HG02610 (cell line): ENCODE measurements at regions not wholly inside any gene's neighbourhood (a gene's known extent, or its start where the extent isn't known, plus 50 kb on each side); places are given as distances from the start of the nearest gene placed in this dataset.
"Not testable (repeated sequence)": the region's sequence is repeated elsewhere in the genome, so short reads cannot be mapped to it uniquely, and the experiment has no call there.

Source experiments
- ATAC-seq: cut with Tn5 transposase; IDR thresholded peaks from one replicate; pipeline ENCODE4 v1.9.1; 2021; ENCODE audit warnings: mild to moderate bottlenecking, moderate library complexity; ENCODE audit not compliant: unreplicated experiment

DNA sequence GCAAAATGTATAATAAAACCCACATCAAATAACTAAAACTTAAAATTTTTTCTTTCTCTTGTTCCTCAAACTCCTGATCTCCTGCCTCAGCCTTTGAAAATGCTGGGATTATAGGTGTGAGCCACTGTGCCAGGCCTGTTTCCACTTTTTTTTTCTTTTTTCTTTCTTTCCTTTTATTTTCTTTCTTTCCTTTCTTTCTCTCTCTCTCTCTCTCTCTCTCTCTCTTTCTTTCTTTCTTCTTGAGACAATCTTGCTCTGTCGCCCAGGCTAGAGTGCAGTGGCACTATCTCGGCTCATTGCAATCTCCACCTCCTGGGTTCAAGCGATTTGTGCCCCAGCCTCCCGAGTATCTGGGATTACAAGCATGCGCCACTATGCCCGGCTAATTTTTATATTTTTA lies 164.6 kb downstream of the OR2B2 start:
- no peak for ATAC-seq

DNA sequence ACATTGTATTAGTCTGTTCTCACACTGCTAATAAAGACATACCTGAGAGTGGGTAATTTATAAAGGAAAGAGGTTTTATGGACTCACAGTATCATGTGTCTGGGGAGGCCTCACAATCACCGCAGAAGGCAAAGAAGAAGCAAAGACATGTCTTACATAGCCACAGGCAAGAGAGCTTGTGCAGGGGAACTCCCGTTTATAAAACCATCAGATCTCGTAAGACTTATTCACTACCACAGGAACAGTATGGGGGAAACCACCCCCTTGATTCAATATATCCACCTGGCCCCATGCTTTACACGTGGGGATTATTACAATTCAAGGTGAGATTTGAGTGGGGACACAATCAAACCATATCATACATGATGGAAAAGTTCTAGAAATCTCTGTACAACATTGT lies 165.3 kb downstream of the OR2B2 start:
- not testable (repeated sequence) for ATAC-seq

DNA sequence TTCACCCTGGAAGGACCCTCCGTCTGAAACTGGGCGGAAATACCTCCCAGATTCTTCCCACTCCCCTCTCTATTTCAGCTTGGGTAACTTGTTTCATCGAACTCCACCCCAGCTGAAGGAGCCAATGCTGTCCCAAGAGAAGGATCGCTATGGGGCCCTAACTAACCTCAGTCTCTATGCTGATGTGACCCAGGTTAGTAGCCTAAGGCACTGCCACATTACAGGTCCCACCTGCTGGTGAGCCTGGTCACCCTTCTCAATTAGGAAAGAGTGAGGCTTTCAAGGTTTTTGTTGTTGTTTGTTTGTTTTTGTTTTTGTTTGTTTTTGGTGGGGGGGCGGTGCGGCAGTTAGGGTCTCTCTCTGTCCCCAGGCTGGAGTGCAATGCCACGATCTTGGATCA lies 168.4 kb downstream of the OR2B2 start:
- ATAC-seq, result no peak

DNA sequence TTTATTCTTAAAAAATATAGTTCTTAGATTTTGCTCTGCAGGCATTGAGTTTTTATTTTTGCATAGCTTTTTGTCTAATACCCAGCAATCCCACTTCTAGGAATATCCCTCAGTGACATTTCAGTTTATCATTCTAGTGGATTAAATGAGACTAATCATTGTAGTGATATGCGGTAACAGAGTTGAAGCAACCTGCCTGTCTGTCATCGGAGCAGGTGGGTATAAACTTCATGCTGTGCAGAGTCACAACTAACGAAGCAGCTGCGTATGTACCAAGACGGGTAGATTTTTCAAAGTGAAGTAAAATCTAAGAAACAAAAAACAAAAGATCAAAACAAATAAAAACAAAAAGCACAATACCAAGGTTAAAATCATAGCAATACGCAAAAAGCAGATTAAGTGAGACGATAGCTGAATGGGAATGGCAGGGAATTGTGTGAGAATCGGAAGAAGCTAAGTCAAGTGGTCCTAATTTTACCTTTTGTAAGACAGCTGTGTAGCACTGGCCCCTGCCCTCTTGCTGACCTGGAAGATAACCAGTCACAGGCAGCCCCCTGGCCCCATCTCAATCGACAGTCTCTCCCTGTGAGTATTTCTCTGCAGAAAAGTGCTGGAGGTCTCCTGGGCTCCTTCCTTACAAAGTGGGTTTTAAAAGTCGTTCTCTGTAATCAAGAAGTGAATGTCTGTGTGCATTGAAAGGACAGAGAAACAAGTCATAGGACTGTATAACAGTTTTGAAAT lies 169.2 kb downstream of the OR2B2 start:
- ATAC-seq, result no peak

DNA sequence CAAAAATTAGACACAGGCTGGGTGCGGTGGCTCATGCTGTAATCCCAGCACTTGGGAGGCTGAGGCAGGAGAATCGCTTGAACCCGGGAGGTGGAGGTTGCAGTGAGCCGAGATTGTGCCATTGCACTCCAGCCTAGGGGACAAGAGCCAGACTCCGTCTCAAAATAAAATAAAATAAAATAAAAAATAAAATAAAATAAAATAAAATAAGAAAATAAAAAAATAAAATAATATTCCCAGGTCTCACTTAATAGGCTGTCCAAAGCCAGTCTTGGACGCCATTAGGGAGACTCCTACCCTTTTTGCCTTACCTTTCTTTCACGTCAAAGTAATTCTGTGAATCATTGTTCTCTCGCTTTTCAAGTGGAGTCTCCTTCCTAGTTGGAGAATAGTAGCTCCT lies 172.3 kb downstream of the OR2B2 start:
- not testable (repeated sequence) for ATAC-seq

DNA sequence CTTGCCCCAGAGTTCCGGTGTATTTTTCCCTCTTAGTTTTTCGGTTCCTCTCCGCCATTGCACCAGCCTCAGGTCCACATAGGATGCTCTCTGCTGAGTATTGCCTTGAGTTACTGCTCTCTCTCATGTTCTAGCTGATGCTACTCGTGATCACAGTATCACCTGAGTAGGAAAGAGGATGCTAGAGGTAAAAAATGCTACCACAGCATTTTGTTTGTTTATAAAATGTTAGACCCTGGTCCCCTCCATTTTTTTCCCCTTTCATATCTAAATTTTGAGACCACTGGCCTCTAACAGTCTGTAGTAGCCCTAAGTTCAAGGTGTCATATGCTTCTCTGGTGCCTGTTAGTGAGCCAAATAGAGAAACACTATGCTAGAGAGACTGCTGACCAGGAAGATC lies 175.5 kb downstream of the OR2B2 start:
- no peak for ATAC-seq

DNA sequence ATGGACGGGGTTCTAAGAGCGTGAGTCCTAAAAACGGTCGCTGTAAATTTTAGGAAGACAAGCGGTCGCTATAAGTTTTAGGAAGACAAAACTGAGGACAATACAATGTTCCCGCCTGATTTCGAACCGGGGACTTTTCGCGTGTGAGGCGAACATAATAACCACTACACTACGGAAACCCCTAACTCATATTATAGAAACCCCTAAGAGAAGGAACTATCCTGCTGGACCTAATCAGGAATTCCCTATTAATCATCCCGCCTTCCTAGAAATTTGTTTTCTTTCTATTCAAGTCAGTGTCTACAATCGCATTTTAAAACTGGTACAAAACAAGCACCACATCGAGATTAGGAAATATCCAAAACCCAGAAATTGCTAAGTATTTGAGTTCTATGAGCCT lies 183.8 kb downstream of the OR2B2 start:
- no peak for ATAC-seq

DNA sequence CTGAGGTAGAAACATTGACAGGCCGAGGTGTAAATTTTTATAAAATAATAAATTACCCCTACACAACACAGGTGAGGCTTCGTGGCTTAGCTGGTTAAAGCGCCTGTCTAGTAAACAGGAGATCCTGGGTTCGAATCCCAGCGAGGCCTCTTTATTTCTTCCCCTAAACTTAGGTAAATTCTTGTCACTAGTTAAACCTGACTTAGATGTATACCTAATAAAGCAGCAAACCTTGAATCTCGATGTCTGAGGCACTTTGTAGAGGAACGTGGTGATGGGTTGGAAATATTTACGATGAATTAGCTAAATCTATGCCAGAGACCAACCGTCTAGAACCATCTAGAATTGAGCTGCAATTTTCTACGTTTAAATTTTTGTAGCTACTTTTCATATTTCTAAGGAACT lies 185.6 kb downstream of the OR2B2 start:
- ATAC-seq, result no peak

DNA sequence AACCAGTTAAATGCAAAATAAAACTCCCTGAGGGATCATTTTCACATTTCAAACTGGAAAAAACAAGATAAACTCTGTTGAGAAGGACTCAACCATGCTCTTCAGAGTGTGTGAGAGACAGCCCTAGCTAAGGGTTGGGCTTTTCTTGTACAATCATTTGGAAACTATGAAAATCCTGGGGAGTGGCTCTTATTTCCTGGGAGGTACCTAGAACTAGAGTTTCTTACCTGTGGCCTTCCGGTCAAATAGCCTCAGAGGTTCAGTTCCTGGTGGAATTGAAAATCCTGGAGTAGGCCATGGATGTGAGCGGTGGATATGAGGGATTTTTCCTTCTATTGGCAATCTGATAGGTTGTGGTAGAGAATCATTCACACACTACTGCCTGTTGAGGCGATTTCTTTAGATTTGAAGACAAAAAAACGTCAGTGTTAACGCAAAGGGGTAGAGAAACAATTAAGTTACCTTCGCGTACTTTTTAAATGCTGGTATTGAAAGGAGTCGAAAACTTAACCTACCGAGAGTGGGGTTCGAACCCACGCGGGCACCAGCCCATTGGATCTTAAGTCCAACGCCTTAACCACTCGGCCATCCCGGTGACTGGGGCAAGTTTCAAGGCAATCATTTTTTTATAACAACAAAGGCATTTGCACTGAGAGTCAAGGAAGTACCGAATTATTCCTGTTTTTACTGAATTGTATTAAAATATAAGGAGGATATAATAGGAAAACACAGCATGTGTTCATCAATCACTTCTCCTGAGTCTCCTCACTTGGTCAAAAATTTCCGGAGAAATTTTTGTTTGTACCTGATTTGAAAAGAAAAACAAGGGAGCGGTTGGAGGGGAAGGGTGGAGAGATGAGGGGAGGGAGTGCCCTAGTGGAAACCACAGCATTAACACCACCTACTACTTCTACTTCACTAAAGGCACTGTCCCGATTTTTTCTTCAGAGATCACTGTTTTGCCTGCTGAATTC lies 191.3 kb downstream of the OR2B2 start:
- ATAC-seq, result peak; percentile 54

DNA sequence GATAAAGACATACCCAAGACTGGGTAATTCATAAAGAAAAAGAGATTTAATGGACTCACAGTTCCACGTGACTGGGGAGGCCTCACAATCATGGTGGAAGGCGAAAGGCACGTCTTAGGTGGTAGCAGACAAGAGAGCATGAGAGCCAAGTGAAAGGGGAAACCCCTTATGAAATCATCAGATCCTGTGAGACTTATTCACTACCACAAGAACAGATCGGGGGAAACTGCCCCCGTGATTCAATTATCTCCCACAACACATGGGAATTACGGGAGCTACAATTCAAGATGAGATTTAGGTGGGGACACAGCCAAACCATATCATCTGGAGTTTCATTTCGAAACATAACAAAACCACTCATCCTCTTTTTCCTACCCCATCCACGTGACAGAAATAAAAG lies 193.2 kb downstream of the OR2B2 start:
- ATAC-seq, result not testable (repeated sequence)

DNA sequence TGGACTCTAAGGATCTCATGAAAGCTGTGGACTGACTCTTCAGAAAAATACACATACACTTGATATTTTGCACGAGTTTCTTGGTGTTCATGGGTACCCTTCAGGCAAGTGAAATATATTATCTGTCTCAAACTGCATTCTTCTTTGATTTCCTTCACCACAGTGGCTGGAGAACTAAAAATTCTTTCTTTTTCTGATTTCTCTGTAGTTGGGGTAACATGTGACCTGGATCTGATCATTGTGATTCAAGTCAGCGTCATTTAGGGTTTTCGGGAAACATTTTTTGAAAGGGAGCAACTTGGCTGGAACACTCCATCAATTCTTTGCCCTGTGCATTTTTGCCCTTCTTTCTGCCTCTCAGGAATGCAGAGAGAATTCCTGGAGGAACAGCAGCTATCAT lies 205.8 kb downstream of the OR2B2 start:
- no peak for ATAC-seq

DNA sequence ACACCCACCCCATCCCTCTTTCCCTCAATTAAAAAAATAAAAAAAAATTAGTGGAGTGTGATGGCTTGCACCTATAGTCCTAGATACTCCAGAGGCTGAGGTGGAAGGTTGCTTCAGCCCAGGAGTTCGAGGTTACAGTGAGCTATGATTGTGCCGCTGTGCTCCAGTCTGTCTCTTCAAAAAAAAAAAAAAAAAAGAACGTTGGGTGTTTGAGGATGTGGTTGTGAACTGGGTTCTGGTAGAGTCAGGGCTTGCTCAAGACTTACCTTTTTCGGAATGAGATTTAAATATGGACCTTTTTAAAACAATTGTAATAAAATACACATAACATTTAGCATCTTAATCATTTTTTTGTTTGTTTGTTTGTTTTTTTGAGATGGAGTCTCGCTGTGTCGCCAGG lies 211.9 kb downstream of the OR2B2 start:
- ATAC-seq, result no peak

DNA sequence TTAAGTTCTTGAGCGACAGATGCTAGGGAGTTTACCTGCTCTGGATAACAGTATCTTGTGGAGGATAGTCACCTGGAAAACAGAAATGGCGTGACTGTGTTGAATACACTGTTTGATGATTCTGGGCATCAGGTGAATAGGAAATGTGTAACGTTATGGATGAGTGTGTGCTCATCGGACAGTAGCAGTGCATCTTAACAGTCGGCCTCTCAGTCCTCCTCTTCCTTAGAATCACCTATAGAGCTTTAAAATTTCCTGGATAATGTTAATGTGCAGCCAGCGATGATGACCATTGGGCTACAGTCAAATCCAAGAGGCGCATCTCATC lies 217.7 kb downstream of the OR2B2 start:
- no peak for ATAC-seq

DNA sequence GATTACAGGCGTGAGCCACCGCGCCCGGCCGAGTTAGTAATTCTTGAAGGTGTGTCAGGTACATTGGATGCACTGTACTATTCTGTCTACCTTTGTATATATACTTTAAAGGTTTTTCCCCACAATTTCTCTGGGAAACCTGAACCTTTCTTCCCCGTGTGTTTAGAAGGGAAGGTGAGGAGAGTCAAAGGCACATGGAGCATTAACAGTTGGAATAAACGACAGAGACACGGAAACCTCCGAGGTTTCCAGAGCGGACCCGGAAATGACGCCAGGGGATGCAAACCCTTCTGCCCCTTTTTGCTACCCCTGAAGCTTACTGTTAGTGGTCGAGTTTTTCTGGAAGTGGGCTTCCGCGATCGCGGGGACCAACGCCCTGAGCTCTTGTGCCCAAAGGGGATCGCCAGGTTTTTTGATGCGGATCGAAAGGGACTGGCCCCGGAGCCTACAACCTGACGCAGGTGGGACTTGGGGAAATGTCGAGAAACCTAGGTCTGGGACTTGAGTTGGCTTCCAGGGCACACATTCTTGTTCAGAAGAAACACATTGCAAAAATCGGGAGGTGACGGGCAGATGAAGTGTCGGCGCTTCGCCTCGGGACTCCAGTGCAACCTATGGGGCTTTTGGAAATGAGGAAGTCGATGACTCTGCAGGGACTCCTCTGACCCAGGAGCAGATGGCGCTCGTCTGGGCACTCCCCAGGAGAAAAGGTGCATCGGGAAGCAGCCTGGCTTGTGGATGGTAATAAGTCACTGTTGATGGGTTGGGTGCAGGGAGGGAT lies 218.2 kb downstream of the OR2B2 start:
- ATAC-seq, result peak; percentile 71

DNA sequence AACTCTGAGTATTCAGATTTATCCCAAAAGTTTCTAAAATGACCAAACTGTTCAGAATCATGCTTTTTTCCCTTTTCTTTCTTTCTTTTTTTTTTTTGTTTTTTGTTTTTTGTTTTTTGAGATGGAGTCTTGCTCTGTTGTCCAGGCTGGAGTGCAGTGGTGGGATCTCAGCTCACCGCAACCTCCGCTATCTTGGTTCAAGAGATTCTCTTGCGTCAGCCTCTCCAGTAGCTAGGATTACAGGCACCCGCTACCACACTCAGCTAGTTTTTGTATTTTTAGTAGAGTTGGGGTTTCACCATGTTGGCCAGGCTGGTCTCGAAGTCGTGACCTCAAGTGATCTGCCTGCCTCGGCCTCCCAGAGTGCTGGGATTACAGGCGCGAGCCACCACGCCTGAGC lies 219.2 kb upstream of the ZNF184 start:
- ATAC-seq, result not testable (repeated sequence)

DNA sequence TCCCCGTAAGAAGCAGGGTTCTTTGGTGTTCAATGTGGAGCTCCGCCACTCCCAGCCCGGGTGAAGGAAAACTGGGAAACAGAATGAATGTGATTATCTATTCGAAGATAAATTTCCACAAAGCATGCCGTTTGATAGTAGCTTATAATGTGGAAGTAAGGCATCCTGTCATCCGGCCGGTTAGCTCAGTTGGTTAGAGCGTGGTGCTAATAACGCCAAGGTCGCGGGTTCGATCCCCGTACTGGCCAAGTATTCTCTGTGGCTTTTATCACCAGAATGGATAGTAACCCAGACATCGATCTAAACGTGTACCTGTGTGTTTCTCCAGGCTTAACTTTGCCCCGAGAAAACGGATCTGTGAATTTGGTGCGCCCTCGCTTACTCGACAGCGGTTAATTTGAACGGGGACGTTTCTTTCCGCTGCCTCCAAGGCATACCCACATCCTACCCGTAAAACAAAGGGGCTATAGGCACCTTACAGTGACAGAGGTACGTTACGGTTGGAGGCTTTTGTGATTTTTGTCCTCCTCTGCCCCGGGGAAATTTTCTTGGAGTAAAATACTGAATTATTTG lies 215.2 kb upstream of the ZNF184 start:
- peak; percentile 53 for ATAC-seq

DNA sequence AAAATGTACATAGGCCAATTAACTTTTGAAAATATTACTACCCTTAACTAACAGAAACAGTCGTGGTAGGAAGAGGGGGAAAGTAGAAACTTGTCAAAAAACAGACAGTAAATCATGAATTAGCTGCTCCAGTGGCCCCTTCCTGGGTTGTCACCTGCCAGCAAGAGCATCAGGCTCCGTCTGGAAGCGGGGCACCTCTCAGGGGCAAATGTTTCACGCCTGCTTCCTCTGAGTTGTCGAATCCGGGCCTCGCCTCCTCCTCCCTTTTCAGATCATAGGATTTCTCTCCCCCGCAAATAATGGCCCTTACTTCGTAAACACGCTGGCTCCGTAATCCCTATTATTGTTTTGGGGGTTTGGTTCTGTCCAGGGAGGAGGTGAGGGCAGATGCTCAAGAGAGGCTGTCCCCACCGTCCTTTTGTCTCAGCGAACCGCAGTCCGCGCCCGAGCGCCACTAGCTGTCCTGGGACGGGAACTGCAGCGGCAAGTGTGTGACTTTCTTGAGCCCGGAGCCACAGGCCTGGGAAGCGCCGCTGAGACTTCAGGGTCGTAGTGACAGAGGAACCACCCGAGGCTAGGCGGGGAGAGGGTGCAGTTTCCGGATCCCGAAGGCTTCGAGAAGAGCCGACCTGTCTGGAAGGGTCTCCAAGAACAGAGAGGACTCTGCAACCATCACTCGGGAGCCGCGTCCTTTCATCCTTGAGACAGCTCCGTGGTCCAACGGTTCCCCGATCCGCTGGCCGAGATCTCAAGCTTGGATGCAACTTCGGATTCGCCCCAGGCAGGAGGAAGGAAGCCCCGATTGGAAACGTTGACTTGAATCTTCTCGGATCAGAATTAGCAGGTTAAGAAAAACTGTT lies 214.5 kb upstream of the ZNF184 start:
- ATAC-seq, result peak; percentile 71

DNA sequence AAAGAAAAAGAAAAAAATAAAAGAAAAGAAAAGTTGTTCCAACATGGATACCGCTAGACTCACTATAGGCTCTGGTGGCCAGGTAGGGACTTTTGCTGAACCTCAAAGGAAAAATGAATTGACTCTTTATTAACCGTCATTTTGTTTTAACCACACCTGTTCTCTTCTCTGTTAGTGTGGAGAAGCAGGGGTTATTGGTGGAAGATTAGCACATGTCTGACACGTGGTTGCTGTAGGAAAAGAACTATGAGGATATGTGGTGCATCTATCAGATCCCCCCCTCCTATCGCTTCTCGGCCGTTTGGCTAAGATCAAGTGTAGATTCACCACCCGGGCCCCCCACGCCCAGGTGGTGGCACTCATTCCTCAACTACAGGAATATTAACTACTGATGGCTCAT lies 212.4 kb upstream of the ZNF184 start:
- no peak for ATAC-seq

DNA sequence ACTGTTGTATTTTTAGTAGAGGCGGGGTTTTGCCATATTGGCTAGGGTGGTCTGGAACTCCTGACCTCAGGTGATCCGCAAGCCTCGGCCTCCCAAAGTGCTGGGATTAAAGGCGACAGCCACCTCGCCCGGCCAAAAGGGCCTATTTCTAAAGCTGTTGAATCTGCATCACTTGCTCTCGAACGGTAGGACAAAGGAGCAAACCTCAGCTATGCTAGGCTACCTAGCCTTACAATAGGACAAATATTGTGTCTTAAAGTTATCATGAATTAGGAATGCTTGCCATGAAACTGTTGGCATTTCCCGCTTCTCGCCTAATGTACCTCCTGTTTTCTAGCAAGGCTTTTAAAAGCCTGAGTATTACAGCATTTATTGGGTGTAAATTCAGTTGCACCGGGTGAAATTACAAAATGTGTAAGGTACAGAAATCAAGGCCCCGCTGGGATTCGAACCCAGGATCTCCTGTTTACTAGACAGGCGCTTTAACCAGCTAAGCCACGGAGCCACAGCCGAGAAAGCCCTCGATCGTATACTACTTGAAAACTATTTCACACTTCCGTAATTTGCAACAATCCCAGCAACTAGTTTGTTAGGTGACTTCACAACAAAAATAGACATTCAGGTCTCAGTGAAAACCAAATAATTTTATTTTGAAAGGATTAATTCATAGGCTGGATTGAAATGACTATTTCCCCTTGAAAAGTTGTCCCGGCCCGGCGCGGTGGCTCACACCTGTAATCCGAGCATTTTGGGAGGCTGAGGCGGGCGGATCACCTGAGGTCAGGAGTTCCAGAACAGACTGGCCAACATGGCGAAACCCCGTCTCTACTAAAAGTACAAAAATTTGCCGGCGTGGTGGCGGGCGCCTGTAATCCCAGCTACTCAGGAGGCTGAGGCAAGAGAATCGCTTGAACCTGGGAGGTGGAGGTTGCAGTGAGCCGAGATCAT lies 211.6 kb upstream of the ZNF184 start:
- no peak for ATAC-seq
